ENCODE measurements at regions not wholly inside any gene's neighbourhood (a gene's known extent, or its start where the extent isn't known, plus 50 kb on each side); places are given as distances from the start of the nearest gene placed in this dataset.

DNA sequence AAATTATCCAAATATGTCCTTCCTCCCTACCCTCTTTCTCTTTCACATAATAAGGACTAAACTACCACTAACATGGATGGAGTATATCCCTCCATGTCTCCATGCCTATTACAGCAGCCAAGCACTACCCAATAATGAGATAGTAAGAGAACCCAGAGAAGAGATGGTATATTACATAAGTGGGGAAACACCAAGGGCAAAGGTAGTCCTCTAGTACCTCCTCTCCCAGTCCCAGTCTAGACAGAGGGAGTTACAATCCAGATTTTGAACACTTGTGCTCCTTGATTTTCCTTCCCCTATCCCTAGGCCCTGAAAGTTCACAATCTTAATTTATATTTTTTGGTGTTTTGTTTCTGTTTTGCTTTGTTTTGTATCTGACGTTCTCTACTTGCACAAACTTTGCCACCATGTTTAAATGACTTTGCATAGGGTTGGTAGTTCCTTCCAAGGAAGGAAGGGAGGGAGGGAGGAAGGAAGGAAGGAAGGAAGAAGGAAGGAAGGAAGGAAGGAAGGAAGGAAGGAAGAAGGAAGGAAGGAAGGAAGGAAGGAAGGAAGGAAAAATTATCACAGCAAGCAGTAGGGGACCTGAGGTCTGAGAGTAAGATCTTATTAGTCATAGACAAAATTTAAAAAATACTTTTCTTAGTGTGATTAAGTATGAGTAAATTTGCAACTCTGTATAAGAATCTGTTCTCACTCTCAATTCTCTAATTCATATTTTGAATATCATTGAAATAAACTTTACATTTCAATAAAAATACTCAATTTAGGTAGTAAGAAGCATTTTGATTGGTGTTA, 521.9 kb downstream of the PTPRC start:
- no peak for DNase-seq (ENCODE audit: low read depth)

DNA sequence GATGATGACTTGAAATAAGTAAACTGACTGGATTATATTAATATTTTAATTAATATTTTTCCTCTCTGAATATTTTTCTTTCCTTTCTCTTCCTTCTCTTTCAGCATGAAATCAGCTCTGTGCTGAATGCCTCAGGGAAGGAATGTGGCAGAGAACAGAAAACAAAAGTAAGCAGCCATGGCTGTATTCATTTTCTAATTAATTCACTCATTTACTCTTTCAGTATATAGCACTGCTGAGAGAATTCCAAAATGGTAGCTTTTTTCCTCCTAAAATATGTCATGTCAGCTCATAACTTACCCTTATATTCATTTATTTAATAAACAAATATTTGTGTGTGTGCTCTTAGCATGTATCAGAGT, 522.5 kb downstream of the PTPRC start:
- DNase-seq (ENCODE audit: low read depth), result no peak

DNA sequence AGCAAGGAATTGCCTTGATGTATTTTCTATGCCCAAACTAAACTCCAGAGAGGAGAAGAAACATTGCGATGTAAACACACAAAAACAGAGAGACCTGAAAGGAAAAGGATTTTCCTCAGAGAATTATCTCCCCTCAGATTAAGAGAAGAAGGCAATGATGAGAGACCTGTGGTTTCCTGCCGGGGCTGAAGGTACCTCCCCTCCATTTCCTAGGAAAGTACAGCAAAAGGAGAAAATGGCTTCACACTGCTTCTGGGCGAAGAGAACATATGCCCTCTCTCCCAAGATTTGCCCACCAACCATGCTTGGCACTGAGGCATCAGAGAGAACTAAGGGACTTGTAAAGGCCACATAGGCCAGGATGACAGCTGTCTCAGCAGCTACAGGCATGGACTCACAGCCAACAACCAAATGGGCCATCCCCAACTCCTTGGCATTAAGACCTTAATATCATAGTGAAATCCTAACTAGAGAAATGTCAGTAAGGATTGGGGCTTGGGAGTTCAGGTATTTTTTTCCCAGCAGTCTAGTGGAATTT, 523.0 kb downstream of the PTPRC start:
- no peak for DNase-seq (ENCODE audit: low read depth)

DNA sequence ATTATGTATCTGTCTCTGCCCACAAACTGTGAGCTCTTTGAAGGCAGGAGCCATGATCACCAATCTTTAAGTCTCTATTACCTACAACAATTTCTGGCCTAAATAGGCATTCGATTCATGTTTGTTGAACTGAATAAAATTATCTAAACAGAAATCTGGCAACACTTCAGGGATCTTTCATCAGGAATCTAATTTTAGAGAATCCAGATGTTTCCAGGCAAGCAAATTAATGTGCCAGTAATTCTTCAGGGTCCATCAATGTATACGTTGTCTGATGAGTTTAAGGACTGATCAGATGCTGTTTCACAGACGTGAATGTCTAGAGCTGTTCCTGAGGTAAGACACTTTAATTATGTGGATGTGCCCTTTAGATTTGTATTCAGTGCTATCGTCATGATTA, 524.4 kb downstream of the PTPRC start:
- no peak for DNase-seq (ENCODE audit: low read depth)

DNA sequence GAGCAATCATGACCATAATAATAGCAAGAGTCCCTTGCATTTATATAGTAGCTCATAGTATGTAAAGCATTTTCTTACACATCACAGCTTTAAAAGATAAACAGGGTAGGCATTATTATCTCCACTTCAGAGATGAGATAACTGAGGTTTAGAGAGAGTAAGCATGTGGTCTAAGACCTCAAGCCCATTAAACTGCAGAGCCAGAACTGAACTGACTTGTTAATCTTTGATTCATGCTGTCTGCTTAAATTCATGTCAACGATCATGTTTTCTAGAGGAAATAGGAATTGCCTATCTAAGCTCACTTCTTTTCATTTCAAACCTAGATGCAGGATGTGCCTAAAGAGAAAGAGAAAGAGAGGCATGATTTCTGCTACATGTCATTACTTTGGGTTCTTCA, 524.8 kb downstream of the PTPRC start:
- DNase-seq (ENCODE audit: low read depth), result no peak

DNA sequence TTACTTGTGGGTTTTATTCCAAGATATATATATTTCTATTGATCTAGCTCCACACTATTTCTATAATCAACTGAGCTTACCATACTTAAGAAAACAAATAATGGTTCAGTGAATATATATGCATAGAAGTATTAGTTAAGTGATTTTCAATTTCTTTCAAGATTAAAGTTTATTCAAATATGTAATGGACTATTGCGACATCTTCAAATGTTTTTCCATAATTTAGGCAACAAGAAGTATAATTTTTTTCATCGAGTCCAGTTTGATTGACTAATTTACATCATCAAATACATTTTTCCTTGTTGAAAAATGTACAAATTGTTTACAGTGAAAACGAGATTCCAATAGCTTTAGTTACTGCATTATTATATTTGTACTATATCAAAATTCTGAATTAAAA, 528.6 kb downstream of the PTPRC start:
- no peak for DNase-seq (ENCODE audit: low read depth)

DNA sequence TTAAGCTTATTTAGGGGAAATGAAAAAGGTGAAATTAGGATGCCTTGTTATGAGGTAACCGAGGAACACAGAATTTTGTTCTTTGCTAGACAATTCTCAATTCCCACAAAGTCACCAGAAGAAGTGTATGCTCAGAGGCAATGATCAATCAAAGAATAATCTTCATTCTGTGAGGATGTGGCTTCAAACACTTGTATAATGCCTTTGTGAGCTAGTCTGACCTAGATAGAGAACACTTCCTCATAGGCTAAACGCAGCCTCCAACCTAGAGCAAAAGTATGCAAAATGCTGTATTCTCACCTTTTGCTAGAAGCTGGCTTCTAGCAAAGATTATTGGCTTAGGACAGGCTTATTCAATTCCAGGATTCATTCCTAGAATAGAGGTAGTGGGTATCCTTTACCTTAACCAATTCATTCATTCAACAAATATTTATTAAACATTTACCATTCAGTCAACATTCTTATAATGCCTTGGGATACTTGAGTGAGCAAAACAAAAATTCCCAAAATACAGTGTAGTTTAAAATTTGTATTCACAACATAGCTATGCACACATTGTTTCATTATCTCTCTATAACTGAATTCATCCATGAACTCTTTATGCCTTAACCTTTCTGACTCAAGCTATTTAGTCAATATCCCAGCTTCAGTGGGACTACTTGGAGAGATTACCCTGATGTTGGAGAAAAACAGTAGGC, 530.2 kb downstream of the PTPRC start:
- DNase-seq (ENCODE audit: low read depth), result no peak

DNA sequence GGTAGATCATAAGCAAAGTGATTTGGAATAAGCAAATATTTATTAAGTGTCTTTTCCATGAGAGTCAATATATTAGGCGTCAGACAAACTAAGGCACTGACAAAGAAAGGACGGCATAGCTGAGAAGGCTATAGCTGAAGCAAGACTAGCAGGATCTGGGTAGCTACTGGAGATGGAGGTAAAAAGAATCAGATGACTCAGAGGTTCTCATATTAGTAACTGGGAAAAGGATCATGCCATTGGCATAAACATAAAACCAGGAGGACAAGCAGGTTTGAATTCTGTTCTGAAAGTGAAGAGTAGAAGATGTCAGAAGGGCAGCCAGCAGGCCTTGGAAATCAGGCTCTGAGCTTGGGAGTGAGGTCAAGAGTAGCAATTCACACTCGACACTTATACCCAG, 531.9 kb downstream of the PTPRC start:
- no peak for DNase-seq (ENCODE audit: low read depth)

DNA sequence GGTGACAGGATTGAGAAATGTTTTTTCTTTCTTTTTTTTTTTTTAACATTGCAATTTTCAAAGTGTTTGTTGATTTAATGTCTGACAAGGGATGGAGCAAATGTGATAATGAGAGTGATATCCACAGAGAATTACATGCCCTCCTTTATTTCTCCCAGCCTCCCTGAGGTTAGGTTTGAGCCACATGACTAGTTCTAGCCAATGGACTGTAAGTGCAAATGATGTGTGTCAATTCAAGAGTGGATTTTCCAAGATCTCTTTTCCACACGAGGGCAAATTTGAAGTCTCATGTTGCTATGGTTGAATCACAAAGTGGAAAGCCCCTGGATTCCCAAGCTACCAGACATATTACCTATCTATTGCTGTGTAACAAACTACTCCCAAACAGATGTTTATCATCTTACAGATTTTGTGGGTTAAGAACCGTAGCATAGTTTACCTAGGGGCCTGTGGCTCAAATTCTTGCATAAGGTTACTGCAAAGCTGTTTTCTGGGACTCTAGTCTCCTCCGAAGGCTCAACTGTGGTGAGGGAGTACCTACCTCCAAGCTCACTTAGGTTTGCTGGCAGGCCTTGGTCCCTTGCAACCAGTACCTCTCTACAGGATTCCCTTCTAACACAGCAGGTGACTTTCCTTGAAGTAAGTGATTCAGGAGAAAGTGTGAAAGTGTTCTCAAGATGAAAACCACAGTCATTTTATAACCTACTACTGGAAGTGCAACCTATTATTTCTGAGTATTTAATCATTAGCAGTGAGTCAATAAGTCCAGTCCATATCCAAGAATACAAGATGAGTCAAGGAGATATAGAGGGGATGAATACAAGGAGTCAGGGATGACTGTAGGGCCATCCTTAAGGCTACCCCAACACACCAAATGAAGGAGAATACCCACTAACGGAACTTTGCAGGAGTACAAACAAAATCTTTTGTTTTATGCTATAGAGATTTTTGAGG, 533.6 kb downstream of the PTPRC start:
- no peak for DNase-seq (ENCODE audit: low read depth)

DNA sequence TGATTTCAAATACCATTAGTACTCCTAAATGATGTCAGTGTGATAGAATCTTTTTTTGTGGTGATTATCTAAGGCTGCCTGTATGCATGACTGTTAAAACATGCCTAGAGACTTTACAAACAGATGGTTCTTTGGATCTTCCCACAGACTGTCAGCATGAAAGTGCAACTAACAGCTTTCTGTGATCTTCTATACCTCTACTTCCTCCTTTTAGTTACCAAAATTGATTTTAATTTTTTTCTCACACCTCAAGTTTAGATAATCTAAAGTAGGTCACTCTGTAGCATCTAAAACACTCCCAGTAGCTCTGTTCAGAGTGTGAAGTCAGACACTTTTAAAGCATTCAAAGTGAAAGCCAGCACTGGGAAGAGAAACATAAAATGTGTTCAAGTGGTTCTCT, 534.5 kb downstream of the PTPRC start:
- no peak for DNase-seq (ENCODE audit: low read depth)

DNA sequence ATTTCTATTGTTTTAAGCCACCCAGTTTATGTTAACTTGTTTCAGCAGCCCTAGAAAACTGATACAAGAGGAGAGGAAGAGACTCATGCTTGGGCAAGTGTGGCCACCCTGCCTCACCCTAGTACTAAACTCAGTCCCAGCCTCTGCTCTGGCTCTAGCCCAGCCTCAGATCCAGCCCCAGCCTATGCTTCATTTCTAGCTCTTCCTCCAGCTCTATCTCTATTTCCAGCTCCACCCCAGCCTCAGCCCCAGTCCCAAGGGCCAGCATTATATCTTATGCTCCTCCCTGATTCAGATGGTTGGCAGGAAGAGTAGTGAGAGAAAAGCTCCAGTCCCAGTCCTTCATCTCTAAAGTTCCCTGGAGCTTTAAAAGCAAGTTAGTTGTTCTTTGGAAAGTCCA, 535.5 kb downstream of the PTPRC start:
- no peak for DNase-seq (ENCODE audit: low read depth)

DNA sequence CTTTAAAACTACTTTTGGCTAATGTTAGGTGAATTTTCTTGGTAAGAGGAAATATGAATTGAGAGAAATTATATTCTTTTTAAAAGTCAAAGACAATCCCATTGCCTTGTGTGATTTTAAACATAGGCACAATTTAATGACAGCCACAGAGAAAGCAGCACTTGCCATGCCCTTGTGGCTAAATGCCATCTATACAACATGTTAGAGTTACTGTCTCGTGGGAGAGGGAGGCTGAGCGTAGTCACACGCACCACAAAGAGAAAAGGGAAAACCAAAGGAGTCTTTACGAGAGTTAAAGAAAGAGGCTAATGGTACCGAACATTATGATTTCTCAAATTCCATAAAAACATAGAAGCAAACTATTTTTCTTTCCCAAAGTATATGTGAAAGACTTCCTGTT, 537.9 kb downstream of the PTPRC start:
- no peak for DNase-seq (ENCODE audit: low read depth)

DNA sequence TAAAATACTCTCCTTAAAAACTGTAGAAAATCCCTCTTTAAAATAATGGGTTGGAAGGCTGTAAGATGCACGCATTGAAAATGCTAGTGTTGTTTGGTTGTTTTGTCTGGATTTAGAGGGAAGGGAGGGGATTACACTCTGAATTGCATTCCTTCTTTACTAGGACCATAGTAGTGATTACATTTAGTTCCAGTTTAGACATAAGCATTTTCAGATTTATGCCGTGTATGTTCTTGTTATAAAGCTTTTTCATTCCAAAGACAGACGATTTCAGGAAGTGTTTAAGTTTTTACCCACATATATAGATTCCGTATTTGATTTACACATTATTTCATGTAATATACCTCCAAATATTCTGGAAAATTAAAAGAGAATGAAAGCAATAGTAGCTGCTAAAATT, 538.4 kb downstream of the PTPRC start:
- no peak for DNase-seq (ENCODE audit: low read depth)

DNA sequence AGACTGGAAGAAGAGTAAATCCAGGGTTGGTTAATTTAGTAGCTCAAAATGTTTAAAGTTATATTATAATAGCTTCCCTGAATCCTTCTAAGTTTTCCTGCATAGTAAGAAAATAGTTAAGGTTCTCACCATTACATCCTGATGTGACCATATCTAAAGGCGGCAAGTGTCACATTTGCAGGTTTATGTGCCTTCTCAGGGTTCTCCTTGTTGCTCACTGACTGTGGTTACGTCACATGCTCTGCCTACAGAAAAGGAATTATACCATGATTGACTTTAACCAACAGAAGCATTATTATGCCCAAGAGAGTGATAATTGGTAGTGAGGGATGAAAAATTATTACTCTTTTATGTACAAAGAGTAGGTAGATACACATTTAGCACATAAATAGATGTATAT, 539.8 kb downstream of the PTPRC start:
- no peak for DNase-seq (ENCODE audit: low read depth)

DNA sequence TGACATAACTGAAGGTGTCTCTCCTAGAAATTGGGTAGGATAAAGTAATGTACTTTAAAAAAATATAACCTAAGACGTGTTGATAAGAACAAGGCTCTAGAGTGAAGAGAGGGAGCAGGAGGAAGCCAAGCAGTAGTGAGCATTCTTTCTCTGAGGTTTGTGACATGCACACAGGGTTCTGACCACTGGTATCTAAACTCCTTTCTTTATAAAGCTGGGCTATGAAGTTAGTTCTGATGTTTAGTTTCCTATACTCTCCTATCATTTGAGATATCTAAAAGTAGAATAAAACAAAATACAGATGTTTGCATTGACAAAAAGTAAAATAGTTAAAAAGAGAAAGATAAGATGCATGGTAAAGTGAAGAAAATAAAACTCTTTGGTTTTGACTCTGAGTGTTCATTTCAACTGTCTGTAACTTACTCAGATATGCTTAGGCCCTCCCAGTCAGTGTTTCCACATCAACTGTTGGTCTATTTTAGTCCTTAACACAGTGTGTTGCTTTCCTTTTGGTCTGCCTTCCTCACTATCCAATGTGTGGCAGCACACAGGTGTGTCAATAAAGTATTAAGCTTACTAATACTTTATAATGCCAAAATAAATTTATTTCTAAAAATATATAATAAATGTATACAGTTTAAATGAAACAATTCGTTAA, 543.5 kb downstream of the PTPRC start:
- DNase-seq (ENCODE audit: low read depth), result no peak

DNA sequence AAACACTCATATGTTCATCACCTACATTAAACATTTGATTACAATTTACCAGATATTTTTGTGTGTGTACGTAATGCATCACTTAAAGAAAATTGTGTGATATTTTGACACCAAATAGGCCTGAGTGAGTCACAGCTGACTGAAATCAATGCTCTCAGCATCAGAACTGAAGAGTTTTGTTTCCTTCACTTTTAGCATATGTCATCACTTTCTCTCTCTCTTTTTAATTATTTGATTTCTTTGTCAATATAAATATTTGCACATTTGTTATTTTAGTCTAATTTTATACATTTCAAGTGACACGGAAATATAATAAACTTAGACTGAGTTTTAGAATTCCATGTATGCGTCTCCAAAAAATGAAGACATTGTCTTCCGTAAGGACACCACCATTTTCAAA, 545.3 kb downstream of the PTPRC start:
- DNase-seq (ENCODE audit: low read depth), result no peak

DNA sequence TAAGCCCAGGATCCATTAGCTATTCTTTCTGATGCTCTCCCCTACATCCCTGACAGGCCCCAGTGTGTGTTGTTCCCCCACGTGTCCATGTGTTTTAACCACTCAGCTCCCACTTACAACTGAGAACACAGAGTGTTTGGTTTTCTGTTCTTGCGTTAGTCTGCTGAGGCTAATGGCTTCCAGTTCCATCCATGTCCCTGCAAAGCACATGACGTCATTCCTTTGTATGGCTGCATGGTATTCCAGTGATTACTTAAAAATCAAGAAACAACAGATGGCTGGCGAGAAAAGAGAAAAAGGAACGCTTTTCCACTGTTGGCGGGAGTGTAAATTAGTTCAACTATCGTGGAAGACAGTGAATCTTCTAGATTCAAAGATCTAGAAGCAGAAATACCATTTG, 556.0 kb downstream of the PTPRC start:
- no peak for DNase-seq (ENCODE audit: low read depth)

DNA sequence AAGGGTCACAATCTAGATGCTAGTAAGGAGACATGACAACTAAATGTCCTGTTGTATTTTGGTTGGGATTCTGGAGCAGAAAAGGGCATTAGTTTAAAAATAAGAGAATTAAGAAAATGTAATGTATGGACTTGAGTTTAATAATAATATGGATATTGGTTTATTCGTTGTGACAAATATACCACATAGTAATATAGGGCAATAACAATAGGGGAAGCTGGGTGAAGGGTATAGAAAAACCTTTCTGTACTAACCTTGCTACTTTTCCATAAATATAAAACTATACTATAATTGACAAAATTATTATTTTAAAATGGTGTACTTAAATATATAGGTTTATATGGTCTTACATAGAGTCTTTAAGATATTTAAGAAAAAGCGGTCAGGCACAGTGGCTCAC, 558.9 kb downstream of the PTPRC start:
- DNase-seq (ENCODE audit: low read depth), result no peak

DNA sequence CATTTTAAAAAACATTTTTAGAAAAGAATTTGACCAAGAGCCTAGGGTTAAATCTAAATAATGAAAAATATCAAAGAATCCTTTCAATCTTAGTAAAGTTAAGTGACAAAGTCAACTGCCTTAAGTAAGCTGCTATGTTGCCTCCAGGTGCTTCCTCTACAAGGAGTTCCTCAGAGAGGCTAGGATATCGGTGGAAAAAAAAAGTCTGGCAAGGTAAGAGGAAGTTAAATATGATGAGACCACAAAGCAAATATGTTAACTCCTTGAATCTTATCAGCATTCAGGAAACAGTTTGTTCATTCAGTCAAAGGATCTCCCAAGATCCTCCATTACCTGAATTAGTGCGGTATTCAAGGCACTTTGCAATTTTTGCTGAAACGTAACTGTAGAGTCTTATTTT, 563.5 kb downstream of the PTPRC start:
- no peak for DNase-seq (ENCODE audit: low read depth)

DNA sequence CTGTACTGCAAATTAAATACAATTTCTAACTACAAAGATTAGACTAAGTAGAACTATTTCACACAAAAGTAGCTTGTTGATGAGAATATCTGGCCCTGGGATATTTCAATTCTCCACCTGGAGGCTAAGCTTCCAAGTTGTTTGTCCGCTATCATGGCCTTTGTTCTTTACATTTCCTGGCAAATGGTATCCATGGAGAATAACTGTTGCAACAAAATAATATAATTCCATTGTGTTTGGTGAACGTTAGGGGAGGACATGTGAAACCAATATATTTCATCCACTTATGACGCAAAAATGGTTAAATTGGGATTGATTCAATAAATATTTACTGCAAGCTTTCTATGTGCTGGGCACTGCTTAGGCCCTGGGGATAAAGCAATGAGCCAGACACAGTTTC, 565.4 kb downstream of the PTPRC start:
- no peak for DNase-seq (ENCODE audit: low read depth)

DNA sequence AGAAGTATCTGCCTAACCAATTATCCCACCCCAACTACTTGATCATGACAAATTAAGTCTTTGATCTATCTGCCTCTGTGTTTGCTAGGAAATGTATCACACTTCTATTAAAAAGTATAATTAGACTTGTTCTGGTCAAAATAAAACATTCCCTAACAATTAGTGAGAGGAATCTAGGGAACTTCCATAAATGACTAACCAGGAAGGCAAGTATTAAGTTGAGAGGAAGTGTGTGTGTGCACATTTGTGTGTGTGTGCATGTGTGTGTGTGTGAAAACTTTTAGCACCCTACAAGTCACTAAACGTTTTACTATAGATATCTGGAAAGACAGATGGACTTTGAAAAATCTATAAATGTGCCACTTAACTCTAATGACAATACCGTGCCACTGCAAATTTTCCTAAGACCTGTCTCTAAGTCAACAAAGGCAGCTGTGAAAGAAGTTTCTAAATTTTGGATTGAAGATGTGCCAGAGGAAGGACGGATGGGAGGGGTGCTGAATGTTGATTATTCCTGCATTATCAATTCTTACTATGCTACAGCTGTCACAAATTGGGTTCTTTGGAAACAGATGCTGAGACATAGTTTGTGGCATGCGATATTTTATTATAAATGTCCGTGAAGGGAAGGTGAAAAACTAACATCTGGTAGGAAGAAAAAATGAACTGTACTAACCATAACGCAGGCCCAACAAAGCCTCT, 567.1 kb downstream of the PTPRC start:
- DNase-seq (ENCODE audit: low read depth), result no peak

Measured in Daoy (cell line).